Choroid plexus epithelial cell (primary cell): ENCODE measurements at regions not wholly inside any gene's neighbourhood (a gene's known extent, or its start where the extent isn't known, plus 50 kb on each side); places are given as distances from the start of the nearest gene placed in this dataset.
A peak's percentile ranks its signal among the peaks of the same experiment; 100 is the strongest.

ENCODE experiments used
- DNase-seq: peaks from one replicate; pipeline ENCODE4 v3.0.0-alpha.2; 2010; ENCODE audit warnings: low read depth
- H3K4me3 ChIP-seq: 2 replicates; pipeline ENCODE4 v1.5.1; 2011; ENCODE audit warnings: low read depth, mild to moderate bottlenecking, control low read depth, low read length, moderate library complexity
- CTCF ChIP-seq: conservative IDR thresholded peaks from 2 replicates; pipeline ENCODE4 v1.5.1; 2011; ENCODE audit warnings: low read depth, mild to moderate bottlenecking, control low read depth, inconsistent platforms, low read length, moderate library complexity

- no peak overlapping the region for H3K4me3 ChIP-seq
- peak; percentile 67 for DNase-seq
- TF ChIP-seq CTCF, result no peak
Observed at GRCh38 chr2:8003462-8004075, 678.3 kb upstream of the ID2 start.

GRCh38 chr2:8004250-8004681, 677.6 kb upstream of the ID2 start:
- H3K4me3 ChIP-seq, result no peak overlapping the region
- peak; percentile 80 for DNase-seq
- TF ChIP-seq CTCF, result no peak

- no peak overlapping the region for H3K4me3 ChIP-seq
- TF ChIP-seq CTCF, result no peak
- no peak for DNase-seq
Observed at GRCh38 chr2:8006181-8006580, 675.7 kb upstream of the ID2 start.

GRCh38 chr2:8006626-8007025, 675.2 kb upstream of the ID2 start:
- TF ChIP-seq CTCF, result no peak
- no peak overlapping the region for H3K4me3 ChIP-seq
- no peak for DNase-seq

- no peak overlapping the region for H3K4me3 ChIP-seq
- DNase-seq, result peak; percentile 41
- no peak for TF ChIP-seq CTCF
Observed at GRCh38 chr2:8009010-8009597, 672.8 kb upstream of the ID2 start.

- no peak for DNase-seq
- no peak overlapping the region for H3K4me3 ChIP-seq
- no peak for TF ChIP-seq CTCF
Observed at GRCh38 chr2:8015848-8016600, 665.8 kb upstream of the ID2 start.
